Activated T-helper 1 cell treated with anti-CD3 and anti-CD28 coated beads, Interleukin-2, amount 50 U/mL, for 16 hours (primary cell): ENCODE measurements at regions not wholly inside any gene's neighbourhood (a gene's known extent, or its start where the extent isn't known, plus 50 kb on each side); places are given as distances from the start of the nearest gene placed in this dataset.
A peak's percentile ranks its signal among the peaks of the same experiment; 100 is the strongest.

ENCODE experiments used
- DNase-seq, 2 donors: peaks; one replicate each; pipeline ENCODE4 v3.0.0-alpha.2; 2020; ENCODE audit warnings: low read depth in 1 of 2, low spot score in 1 of 2

- DNase-seq = no peak
Measured at GRCh38 chr6:108778421-108779186, 69.6 kb upstream of the ARMC2 start.

GRCh38 chr6:108779536-108780275 lies 68.5 kb upstream of the ARMC2 start:
- DNase-seq = no peak

GRCh38 chr6:108780784-108781183 lies 67.4 kb upstream of the ARMC2 start:
- DNase-seq = no peak

- DNase-seq = no peak
Measured at GRCh38 chr6:108781419-108782100, 66.7 kb upstream of the ARMC2 start.

GRCh38 chr6:108782179-108783041 lies 65.8 kb upstream of the ARMC2 start:
- DNase-seq = peak; percentile 61 to 62

GRCh38 chr6:108785653-108786052 lies 62.6 kb upstream of the ARMC2 start:
- no peak for DNase-seq

GRCh38 chr6:108788416-108788815 lies 59.8 kb upstream of the ARMC2 start:
- no peak for DNase-seq

- DNase-seq = no peak
Measured at GRCh38 chr6:108789475-108789874, 58.7 kb upstream of the ARMC2 start.

GRCh38 chr6:108791700-108792099 lies 56.5 kb upstream of the ARMC2 start:
- DNase-seq = no peak

- no peak for DNase-seq
Measured at GRCh38 chr6:108793516-108794251, 54.5 kb upstream of the ARMC2 start.

- DNase-seq = no peak
Measured at GRCh38 chr6:108795122-108795521, 53.1 kb upstream of the ARMC2 start.

GRCh38 chr6:108795814-108796213 lies 52.4 kb upstream of the ARMC2 start:
- DNase-seq = no peak

- DNase-seq = no peak
Measured at GRCh38 chr6:108796875-108797274, 51.3 kb upstream of the ARMC2 start.

GRCh38 chr6:108797951-108798669 lies 50.1 kb upstream of the ARMC2 start:
- no peak for DNase-seq
